ENCODE measurements at regions not wholly inside any gene's neighbourhood (a gene's known extent, or its start where the extent isn't known, plus 50 kb on each side); places are given as distances from the start of the nearest gene placed in this dataset.

- no peak overlapping the region for H3K4me3 ChIP-seq (ENCODE audit: low read depth, low read length)
- TF ChIP-seq, protein P1, sequence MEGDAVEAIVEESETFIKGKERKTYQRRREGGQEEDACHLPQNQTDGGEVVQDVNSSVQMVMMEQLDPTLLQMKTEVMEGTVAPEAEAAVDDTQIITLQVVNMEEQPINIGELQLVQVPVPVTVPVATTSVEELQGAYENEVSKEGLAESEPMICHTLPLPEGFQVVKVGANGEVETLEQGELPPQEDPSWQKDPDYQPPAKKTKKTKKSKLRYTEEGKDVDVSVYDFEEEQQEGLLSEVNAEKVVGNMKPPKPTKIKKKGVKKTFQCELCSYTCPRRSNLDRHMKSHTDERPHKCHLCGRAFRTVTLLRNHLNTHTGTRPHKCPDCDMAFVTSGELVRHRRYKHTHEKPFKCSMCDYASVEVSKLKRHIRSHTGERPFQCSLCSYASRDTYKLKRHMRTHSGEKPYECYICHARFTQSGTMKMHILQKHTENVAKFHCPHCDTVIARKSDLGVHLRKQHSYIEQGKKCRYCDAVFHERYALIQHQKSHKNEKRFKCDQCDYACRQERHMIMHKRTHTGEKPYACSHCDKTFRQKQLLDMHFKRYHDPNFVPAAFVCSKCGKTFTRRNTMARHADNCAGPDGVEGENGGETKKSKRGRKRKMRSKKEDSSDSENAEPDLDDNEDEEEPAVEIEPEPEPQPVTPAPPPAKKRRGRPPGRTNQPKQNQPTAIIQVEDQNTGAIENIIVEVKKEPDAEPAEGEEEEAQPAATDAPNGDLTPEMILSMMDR (IDR thresholded peaks at IDR 0.05; ENCODE audit: insufficient read depth, low read length, poor library complexity, severe bottlenecking), result no peak
- no peak for DNase-seq (ENCODE audit: low read depth)
- H3K27me3 ChIP-seq (ENCODE audit: control insufficient read depth, insufficient read depth, low read length), result no peaks in the 10 kb centered on the region
- no peaks in the 10 kb centered on the region for H3K36me3 ChIP-seq (ENCODE audit: control insufficient read depth, insufficient read depth, low read length)
Measured at GRCh38 chr5:1736889-1737711, 62.5 kb downstream of the MRPL36 start.

DNA sequence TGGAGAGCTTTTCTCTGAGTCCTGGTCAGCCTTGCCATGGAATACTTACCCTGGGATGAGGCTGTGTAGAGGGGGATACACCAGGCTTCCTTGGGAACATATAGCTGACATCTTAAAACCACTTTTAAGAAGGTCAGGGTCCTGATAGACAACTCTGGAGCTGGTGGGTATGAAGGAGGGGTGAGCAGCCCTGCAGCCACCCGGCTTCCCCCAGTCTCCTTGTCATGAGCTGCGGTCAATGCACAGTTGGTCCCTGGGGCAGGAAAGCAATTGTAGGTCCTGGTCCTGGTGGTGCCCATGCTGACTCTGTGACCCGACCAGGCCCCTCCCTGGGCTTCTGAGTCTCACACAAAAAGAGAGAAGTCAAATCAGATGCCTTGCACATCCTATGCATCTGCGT, 63.6 kb downstream of the MRPL36 start:
- no peaks in the 10 kb centered on the region for H3K36me3 ChIP-seq (ENCODE audit: control insufficient read depth, insufficient read depth, low read length)
- H3K4me3 ChIP-seq (ENCODE audit: low read depth, low read length), result no peak overlapping the region
- TF ChIP-seq, protein P1 (IDR thresholded peaks at IDR 0.05; ENCODE audit: insufficient read depth, low read length, poor library complexity, severe bottlenecking), result no peak
- DNase-seq (ENCODE audit: low read depth), result no peak
- H3K27me3 ChIP-seq (ENCODE audit: control insufficient read depth, insufficient read depth, low read length), result no peaks in the 10 kb centered on the region

DNA sequence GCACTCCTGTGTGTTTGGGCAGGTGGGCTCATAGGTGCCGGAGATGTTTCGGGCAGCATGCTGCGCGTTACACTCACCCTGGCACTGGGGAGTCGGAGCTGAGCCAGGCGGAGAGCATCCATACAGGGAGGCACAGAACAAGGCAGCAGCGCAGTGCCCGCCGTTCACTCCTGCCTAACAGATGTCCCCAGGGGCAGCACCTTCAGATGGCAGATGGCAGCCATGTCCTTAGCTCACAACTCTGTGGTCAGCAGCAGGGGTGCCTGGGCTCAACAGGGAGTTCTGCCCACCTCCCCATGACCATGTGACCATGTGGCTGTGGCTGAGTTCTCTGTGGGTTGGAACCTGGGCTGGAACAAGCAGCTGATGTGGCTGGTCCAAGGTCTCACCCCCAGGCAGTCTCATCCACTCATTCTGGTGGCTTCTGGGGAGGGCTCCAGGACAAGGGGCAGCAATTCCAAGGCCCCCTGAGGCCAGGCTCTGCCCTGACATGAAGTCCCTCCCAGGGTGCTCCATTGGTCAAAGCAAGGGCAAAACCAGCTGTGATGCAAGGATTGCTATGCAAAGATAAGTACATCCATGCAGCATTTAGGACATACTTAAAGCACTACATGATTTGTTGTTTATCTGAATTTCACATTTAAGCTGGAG, 64.2 kb downstream of the MRPL36 start:
- TF ChIP-seq, protein P1 (IDR thresholded peaks at IDR 0.05; ENCODE audit: insufficient read depth, low read length, poor library complexity, severe bottlenecking), result no peak
- no peaks in the 10 kb centered on the region for H3K36me3 ChIP-seq (ENCODE audit: control insufficient read depth, insufficient read depth, low read length)
- DNase-seq (ENCODE audit: low read depth), result no peak
- H3K27me3 ChIP-seq (ENCODE audit: control insufficient read depth, insufficient read depth, low read length), result no peaks in the 10 kb centered on the region
- no peak overlapping the region for H3K4me3 ChIP-seq (ENCODE audit: low read depth, low read length)

GRCh38 chr5:1734908-1735289, 64.7 kb downstream of the MRPL36 start:
- Histone ChIP-seq H3K4me3 (ENCODE audit: low read depth, low read length) (no peak overlapping the region), H3K27me3 (ENCODE audit: control insufficient read depth, insufficient read depth, low read length) (no peaks in the 10 kb centered on the region), H3K36me3 (ENCODE audit: control insufficient read depth, insufficient read depth, low read length) (no peaks in the 10 kb centered on the region)
- TF ChIP-seq, protein P1 (IDR thresholded peaks at IDR 0.05; ENCODE audit: insufficient read depth, low read length, poor library complexity, severe bottlenecking), result no peak
- no peak for DNase-seq (ENCODE audit: low read depth)

GRCh38 chr5:1734271-1734907, 65.2 kb downstream of the MRPL36 start:
- no peak overlapping the region for H3K4me3 ChIP-seq (ENCODE audit: low read depth, low read length)
- TF ChIP-seq, protein P1 (IDR thresholded peaks at IDR 0.05; ENCODE audit: insufficient read depth, low read length, poor library complexity, severe bottlenecking), result no peak
- H3K27me3 ChIP-seq (ENCODE audit: control insufficient read depth, insufficient read depth, low read length), result no peaks in the 10 kb centered on the region
- no peak for DNase-seq (ENCODE audit: low read depth)
- no peaks in the 10 kb centered on the region for H3K36me3 ChIP-seq (ENCODE audit: control insufficient read depth, insufficient read depth, low read length)

All from kidney epithelial cell (primary cell).